DMS153 treated with DMSO at 0.1 percent for 48 hours (cell line): ENCODE measurements at regions not wholly inside any gene's neighbourhood (a gene's known extent, or its start where the extent isn't known, plus 50 kb on each side); places are given as distances from the start of the nearest gene placed in this dataset.
"Not testable (repeated sequence)": the region's sequence is repeated elsewhere in the genome, so short reads cannot be mapped to it uniquely, and the experiment has no call there.

Experiments
- DNase-seq: peaks from one replicate; lab custom pipeline; 2025; ENCODE audit not compliant: unreplicated experiment; lab: John Stamatoyannopoulos, UW

- no peak for DNase-seq
Measured at GRCh38 chr7:119758254-119758653, 514.7 kb upstream of the KCND2 start.

GRCh38 chr7:119761776-119762175 lies 511.2 kb upstream of the KCND2 start:
- no peak for DNase-seq

- no peak for DNase-seq
Measured at GRCh38 chr7:119782286-119782685, 490.7 kb upstream of the KCND2 start.

- DNase-seq: peak; percentile 22
Measured at GRCh38 chr7:119783799-119784198, 489.2 kb upstream of the KCND2 start.

- DNase-seq: no peak
Measured at GRCh38 chr7:119802147-119802546, 470.8 kb upstream of the KCND2 start.

- DNase-seq: no peak
Measured at GRCh38 chr7:119825091-119825655, 447.8 kb upstream of the KCND2 start.

- DNase-seq: no peak
Measured at GRCh38 chr7:119826547-119826946, 446.4 kb upstream of the KCND2 start.

- DNase-seq: no peak
Measured at GRCh38 chr7:119838444-119838843, 434.5 kb upstream of the KCND2 start.

GRCh38 chr7:119842337-119842736 lies 430.6 kb upstream of the KCND2 start:
- DNase-seq: no peak

- no peak for DNase-seq
Measured at GRCh38 chr7:119842786-119843185, 430.2 kb upstream of the KCND2 start.

- no peak for DNase-seq
Measured at GRCh38 chr7:119861385-119861784, 411.6 kb upstream of the KCND2 start.

GRCh38 chr7:119868387-119868786 lies 404.6 kb upstream of the KCND2 start:
- DNase-seq: no peak

GRCh38 chr7:119879835-119880234 lies 393.1 kb upstream of the KCND2 start:
- DNase-seq: no peak

- DNase-seq: no peak
Measured at GRCh38 chr7:119886007-119886406, 387.0 kb upstream of the KCND2 start.

GRCh38 chr7:119886525-119886924 lies 386.4 kb upstream of the KCND2 start:
- not testable (repeated sequence) for DNase-seq

GRCh38 chr7:119888251-119888650 lies 384.7 kb upstream of the KCND2 start:
- DNase-seq: no peak

GRCh38 chr7:119890631-119891030 lies 382.3 kb upstream of the KCND2 start:
- DNase-seq: no peak

GRCh38 chr7:119895320-119895719 lies 377.7 kb upstream of the KCND2 start:
- no peak for DNase-seq

- DNase-seq: no peak
Measured at GRCh38 chr7:119896386-119896785, 376.6 kb upstream of the KCND2 start.

- DNase-seq: no peak
Measured at GRCh38 chr7:119900996-119901672, 371.8 kb upstream of the KCND2 start.

- no peak for DNase-seq
Measured at GRCh38 chr7:119903085-119903484, 369.9 kb upstream of the KCND2 start.

GRCh38 chr7:119905495-119905894 lies 367.5 kb upstream of the KCND2 start:
- DNase-seq: no peak

GRCh38 chr7:119908948-119909347 lies 364.0 kb upstream of the KCND2 start:
- no peak for DNase-seq
